ENCODE measurements at regions not wholly inside any gene's neighbourhood (a gene's known extent, or its start where the extent isn't known, plus 50 kb on each side); places are given as distances from the start of the nearest gene placed in this dataset.

DNA sequence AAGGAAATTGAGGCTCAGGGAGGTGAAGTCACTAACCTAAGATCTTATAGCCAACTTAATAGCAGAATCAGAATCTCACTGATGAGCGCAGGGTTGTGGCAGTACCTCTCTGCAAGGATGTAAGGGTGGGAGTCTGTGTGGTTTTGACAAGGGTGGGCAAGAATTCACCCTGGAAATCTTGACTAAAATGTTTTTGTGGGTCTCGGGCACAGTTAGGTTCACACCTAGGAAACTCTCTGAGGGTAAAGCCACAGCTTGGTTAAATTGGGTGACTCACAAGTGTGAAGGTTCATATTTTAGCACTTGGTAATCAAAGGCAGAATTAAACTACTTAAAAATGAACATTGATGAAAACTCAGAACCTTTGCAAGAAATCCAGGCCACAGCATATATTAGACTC, 178.2 kb upstream of the EOMES start:
- no peaks in the 10 kb centered on the region for H3K27me3 ChIP-seq (ENCODE audit: control insufficient read depth in 1 of 2, insufficient read depth in 2 of 2, low read length in 2 of 2)
- H3K9ac ChIP-seq (ENCODE audit: low read length in 2 of 2), result no peak overlapping the region
- no peak overlapping the region for H3K4me3 ChIP-seq (ENCODE audit: low read length in 2 of 2)
- H3K4me1 ChIP-seq (ENCODE audit: control insufficient read depth, insufficient read depth, low read length), result no peaks in the 10 kb centered on the region
- H3K9me3 ChIP-seq (ENCODE audit: control insufficient read depth in 2 of 2, low read length in 2 of 2), result no peaks in the 10 kb centered on the region
- no peak overlapping the region for H3K27ac ChIP-seq (ENCODE audit: low read length)
- no peaks in the 10 kb centered on the region for H3K36me3 ChIP-seq (ENCODE audit: control insufficient read depth in 2 of 2, insufficient read depth in 2 of 2, low read length in 2 of 2)

DNA sequence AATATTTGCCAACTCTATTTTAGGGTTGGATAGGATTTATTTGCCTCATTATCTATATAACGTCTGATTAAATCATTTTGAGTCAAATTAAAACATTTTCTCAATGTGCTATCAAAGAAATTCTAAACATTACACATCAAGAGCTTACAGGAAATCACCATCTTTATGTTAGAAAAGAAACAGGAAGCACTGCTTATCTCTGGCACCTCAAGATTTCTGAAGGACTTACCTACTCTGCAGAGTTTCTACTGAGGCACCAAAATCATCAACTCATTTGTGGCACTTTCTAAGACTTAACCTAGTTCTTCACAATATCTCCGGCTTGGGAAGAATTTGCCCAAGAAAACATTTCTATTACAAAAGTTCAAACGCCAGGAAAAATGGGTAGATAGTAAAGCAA, 181.3 kb upstream of the EOMES start:
- Histone ChIP-seq H3K4me1 (ENCODE audit: control insufficient read depth, insufficient read depth, low read length) (no peaks in the 10 kb centered on the region), H3K4me3 (ENCODE audit: low read length in 2 of 2) (no peak overlapping the region), H3K9ac (ENCODE audit: low read length in 2 of 2) (no peak overlapping the region), H3K27me3 (ENCODE audit: control insufficient read depth in 1 of 2, insufficient read depth in 2 of 2, low read length in 2 of 2) (no peaks in the 10 kb centered on the region), H3K9me3 (ENCODE audit: control insufficient read depth in 2 of 2, low read length in 2 of 2) (no peaks in the 10 kb centered on the region), H3K27ac (ENCODE audit: low read length) (no peak overlapping the region), H3K36me3 (ENCODE audit: control insufficient read depth in 2 of 2, insufficient read depth in 2 of 2, low read length in 2 of 2) (no peaks in the 10 kb centered on the region)

DNA sequence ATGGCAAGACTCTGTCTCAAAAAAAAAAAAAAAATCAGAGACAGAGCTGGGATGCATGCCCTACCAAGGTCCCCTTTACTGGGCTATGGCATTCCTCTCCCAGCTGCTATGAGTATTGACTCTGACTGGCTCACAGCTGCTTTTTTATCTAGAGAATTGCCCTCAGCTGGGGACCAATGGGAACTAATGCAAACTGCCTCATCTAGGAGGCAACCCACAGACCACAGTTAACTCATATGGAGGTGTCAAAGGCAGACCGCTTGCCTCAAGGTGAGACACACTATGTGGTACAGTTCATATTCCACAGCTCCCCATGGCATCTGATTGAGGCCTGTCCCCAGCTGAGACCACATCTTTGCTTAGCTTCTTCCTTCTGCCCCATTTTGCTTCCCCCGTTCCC, 183.5 kb upstream of the EOMES start:
- no peaks in the 10 kb centered on the region for H3K27me3 ChIP-seq (ENCODE audit: control insufficient read depth in 1 of 2, insufficient read depth in 2 of 2, low read length in 2 of 2)
- H3K36me3 ChIP-seq (ENCODE audit: control insufficient read depth in 2 of 2, insufficient read depth in 2 of 2, low read length in 2 of 2), result no peaks in the 10 kb centered on the region
- H3K9ac ChIP-seq (ENCODE audit: low read length in 2 of 2), result no peak overlapping the region
- H3K27ac ChIP-seq (ENCODE audit: low read length), result no peak overlapping the region
- no peak overlapping the region for H3K4me3 ChIP-seq (ENCODE audit: low read length in 2 of 2)
- no peaks in the 10 kb centered on the region for H3K4me1 ChIP-seq (ENCODE audit: control insufficient read depth, insufficient read depth, low read length)
- H3K9me3 ChIP-seq (ENCODE audit: control insufficient read depth in 2 of 2, low read length in 2 of 2), result no peaks in the 10 kb centered on the region

DNA sequence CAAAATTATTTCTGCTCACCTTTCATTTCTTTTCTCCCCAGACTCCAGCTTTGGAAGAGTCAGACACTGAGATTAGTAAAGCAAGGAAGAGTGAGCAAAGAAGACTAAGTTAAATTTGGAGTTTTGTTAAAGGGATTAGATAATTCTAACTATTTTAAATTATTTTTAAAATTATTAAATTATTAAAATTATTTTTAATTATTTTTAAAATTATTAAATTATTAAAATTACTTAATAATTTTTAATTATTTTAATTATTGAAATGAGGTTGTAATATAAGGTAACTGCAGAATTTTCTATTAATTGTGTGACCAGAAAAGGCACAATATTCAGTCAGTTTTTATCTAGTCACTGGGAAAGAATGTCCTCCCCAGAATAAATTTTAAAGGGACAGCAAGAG, 185.0 kb upstream of the EOMES start:
- no peak overlapping the region for H3K4me3 ChIP-seq (ENCODE audit: low read length in 2 of 2)
- no peaks in the 10 kb centered on the region for H3K4me1 ChIP-seq (ENCODE audit: control insufficient read depth, insufficient read depth, low read length)
- no peaks in the 10 kb centered on the region for H3K36me3 ChIP-seq (ENCODE audit: control insufficient read depth in 2 of 2, insufficient read depth in 2 of 2, low read length in 2 of 2)
- H3K9ac ChIP-seq (ENCODE audit: low read length in 2 of 2), result no peak overlapping the region
- no peaks in the 10 kb centered on the region for H3K9me3 ChIP-seq (ENCODE audit: control insufficient read depth in 2 of 2, low read length in 2 of 2)
- no peaks in the 10 kb centered on the region for H3K27me3 ChIP-seq (ENCODE audit: control insufficient read depth in 1 of 2, insufficient read depth in 2 of 2, low read length in 2 of 2)
- no peak overlapping the region for H3K27ac ChIP-seq (ENCODE audit: low read length)

DNA sequence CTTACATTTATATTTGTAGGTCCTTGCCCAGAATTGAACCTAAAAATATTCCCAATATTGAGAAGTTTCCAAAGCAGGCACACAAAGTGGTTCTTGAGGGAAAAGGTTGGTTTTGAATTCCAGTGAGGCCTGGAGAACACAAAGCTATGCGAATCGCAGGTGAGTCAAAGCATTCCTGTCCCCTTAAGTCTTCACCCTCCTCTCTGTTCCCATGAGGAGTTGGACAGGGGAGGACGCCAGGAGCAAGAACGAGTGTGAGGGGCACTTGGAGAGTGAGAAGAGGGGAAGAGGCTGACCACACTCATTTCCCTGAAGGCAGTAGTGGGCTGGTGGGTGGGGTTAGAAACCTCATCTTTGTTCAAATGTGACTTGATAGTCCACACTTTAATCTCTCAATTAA, 185.8 kb upstream of the EOMES start:
- Histone ChIP-seq H3K4me1 (ENCODE audit: control insufficient read depth, insufficient read depth, low read length) (no peaks in the 10 kb centered on the region), H3K9me3 (ENCODE audit: control insufficient read depth in 2 of 2, low read length in 2 of 2) (no peaks in the 10 kb centered on the region), H3K36me3 (ENCODE audit: control insufficient read depth in 2 of 2, insufficient read depth in 2 of 2, low read length in 2 of 2) (no peaks in the 10 kb centered on the region), H3K27me3 (ENCODE audit: control insufficient read depth in 1 of 2, insufficient read depth in 2 of 2, low read length in 2 of 2) (no peaks in the 10 kb centered on the region), H3K27ac (ENCODE audit: low read length) (no peak overlapping the region), H3K4me3 (ENCODE audit: low read length in 2 of 2) (no peak overlapping the region), H3K9ac (ENCODE audit: low read length in 2 of 2) (no peak overlapping the region)

DNA sequence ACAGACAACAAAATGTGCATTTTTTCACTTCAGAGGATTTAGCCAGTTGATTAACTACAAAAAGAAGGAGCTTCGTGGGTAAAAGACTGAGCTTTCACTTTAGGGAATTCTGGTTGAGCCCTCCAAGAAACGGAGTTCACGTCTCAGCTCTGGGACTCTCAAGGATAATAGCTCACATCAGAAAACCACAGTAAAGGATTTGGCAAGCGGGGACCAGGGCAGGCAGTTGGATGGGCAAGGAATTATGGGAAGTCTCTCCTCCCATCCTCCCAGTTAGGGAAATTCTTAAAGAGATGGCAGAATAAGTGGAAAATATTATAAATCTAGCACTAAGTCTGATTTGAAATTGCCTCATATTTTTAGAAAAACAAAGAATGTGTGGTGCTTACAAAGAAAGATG, 188.3 kb upstream of the EOMES start:
- no peaks in the 10 kb centered on the region for H3K36me3 ChIP-seq (ENCODE audit: control insufficient read depth in 2 of 2, insufficient read depth in 2 of 2, low read length in 2 of 2)

DNA sequence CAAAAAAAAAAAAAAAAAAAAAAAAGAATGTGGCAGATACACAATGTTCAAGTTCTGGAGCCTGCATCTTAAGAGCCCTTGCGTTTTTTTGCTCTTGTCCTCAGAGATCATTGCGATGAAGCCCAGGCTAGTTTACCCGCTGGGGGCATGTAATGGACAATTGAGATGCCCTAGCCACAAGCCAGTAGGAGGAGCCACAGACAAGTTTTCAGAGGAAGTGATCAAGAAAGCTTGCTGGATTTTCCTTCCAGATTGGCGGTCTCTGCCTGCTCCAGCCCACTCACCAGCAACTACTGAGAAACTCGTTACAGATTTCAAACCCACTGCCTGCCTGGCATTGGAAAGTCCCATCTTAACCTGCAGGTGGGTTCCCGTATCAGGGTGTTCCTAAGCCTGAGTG, 192.1 kb upstream of the EOMES start:
- no peak overlapping the region for H3K9ac ChIP-seq (ENCODE audit: low read length in 2 of 2)
- H3K27ac ChIP-seq (ENCODE audit: low read length), result no peak overlapping the region
- no peaks in the 10 kb centered on the region for H3K27me3 ChIP-seq (ENCODE audit: control insufficient read depth in 1 of 2, insufficient read depth in 2 of 2, low read length in 2 of 2)
- no peaks in the 10 kb centered on the region for H3K36me3 ChIP-seq (ENCODE audit: control insufficient read depth in 2 of 2, insufficient read depth in 2 of 2, low read length in 2 of 2)
- H3K4me3 ChIP-seq (ENCODE audit: low read length in 2 of 2), result no peak overlapping the region
- no peaks in the 10 kb centered on the region for H3K9me3 ChIP-seq (ENCODE audit: control insufficient read depth in 2 of 2, low read length in 2 of 2)
- H3K4me1 ChIP-seq (ENCODE audit: control insufficient read depth, insufficient read depth, low read length), result no peaks in the 10 kb centered on the region

More for the DNA sequence above, 188.3 kb upstream of the EOMES start:
- H3K9ac ChIP-seq (ENCODE audit: low read length in 2 of 2), result no peak overlapping the region
- no peaks in the 10 kb centered on the region for H3K27me3 ChIP-seq (ENCODE audit: control insufficient read depth in 1 of 2, insufficient read depth in 2 of 2, low read length in 2 of 2)
- H3K4me1 ChIP-seq (ENCODE audit: control insufficient read depth, insufficient read depth, low read length), result no peaks in the 10 kb centered on the region
- H3K27ac ChIP-seq (ENCODE audit: low read length), result no peak overlapping the region
- no peak overlapping the region for H3K4me3 ChIP-seq (ENCODE audit: low read length in 2 of 2)
- no peaks in the 10 kb centered on the region for H3K9me3 ChIP-seq (ENCODE audit: control insufficient read depth in 2 of 2, low read length in 2 of 2)

DNA sequence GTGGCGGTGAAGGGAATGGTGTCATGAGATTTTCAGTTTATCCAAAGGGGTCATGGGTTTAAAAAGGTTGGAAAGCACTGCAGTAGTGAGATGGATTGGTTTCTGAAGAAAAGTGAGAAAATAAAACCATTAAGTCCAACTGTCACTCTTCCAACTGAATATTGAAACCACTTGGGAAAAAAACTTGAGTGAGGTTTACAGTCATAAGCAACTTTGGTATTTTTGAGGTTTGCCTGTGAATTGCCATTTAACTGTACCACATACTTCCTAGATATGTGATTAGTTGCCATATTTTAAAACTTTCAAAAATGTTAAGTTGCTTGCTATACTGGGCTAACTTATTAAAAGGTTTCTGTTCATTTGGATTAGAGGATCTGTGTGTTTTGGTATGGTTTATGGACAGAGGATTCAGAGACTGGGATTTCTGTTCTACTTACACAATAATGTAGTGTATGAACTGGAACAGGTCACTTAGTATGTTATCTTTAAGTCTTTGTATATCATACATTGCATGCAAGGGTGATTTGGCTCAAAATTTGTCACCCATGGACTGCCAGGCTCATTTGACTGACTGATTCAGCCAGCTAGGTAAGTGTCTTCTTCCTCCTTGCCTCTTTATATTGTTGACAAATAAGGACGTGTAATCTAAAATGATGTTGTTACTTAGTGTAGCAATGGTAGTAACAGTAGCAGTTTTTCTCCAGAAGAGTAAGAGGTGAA, 201.4 kb upstream of the EOMES start:
- Histone ChIP-seq H3K9ac (ENCODE audit: low read length in 2 of 2) (no peak overlapping the region), H3K27ac (ENCODE audit: low read length) (no peak overlapping the region), H3K4me3 (ENCODE audit: low read length in 2 of 2) (no peak overlapping the region), H3K9me3 (ENCODE audit: control insufficient read depth in 2 of 2, low read length in 2 of 2) (no peaks in the 10 kb centered on the region), H3K4me1 (ENCODE audit: control insufficient read depth, insufficient read depth, low read length) (no peaks in the 10 kb centered on the region), H3K27me3 (ENCODE audit: control insufficient read depth in 1 of 2, insufficient read depth in 2 of 2, low read length in 2 of 2) (no peaks in the 10 kb centered on the region), H3K36me3 (ENCODE audit: control insufficient read depth in 2 of 2, insufficient read depth in 2 of 2, low read length in 2 of 2) (no peaks in the 10 kb centered on the region)

DNA sequence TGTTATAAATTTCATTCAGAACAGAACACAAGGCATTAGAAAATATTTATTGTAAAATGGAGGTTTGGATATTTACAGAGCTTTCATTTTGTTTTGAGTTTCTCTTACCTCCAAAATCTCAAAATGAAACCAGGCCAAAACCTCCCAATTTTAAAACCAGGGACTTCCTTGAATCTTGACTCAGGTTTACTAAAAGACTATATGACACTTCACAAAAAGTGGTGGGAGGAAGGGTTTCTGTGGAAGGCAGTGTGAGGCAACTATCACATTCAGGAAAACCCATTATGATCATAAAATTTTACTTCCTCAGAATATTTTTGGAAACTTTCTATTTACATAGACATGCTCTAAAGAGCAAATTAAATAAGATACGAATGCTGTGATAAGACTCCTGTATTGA, 205.8 kb upstream of the EOMES start:
- Histone ChIP-seq H3K27ac (ENCODE audit: low read length) (no peak overlapping the region), H3K4me3 (ENCODE audit: low read length in 2 of 2) (no peak overlapping the region), H3K9ac (ENCODE audit: low read length in 2 of 2) (no peak overlapping the region), H3K27me3 (ENCODE audit: control insufficient read depth in 1 of 2, insufficient read depth in 2 of 2, low read length in 2 of 2) (no peaks in the 10 kb centered on the region), H3K36me3 (ENCODE audit: control insufficient read depth in 2 of 2, insufficient read depth in 2 of 2, low read length in 2 of 2) (no peaks in the 10 kb centered on the region), H3K4me1 (ENCODE audit: control insufficient read depth, insufficient read depth, low read length) (no peaks in the 10 kb centered on the region), H3K9me3 (ENCODE audit: control insufficient read depth in 2 of 2, low read length in 2 of 2) (no peaks in the 10 kb centered on the region)

DNA sequence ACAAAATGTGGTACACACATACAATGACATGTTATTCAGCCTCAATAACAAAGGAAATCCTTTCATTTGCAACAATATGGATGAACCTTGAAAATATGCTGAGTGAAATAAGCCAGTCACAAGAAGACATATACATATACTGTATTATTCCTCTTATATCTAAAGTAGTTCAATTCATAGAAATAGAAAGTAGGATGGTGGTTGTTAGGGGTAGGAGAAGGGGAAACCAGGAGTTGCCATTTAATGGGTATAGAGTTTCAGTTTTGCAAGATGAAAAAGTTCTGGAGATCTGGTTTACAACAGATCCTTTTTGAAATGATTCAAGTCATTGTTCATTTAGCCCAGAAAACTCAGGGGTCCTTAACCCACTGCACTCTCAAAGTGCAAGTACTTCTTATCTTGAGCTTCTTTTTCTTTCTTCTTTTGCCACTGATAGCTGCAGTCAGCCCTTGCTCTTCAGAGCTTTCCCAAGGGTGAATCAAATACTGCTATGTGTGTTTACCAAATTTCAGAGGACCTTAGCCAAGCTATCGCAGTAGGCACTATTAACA, 208.0 kb upstream of the EOMES start:
- Histone ChIP-seq H3K4me1 (ENCODE audit: control insufficient read depth, insufficient read depth, low read length) (no peaks in the 10 kb centered on the region), H3K9ac (ENCODE audit: low read length in 2 of 2) (no peak overlapping the region), H3K36me3 (ENCODE audit: control insufficient read depth in 2 of 2, insufficient read depth in 2 of 2, low read length in 2 of 2) (no peaks in the 10 kb centered on the region), H3K27ac (ENCODE audit: low read length) (no peak overlapping the region), H3K9me3 (ENCODE audit: control insufficient read depth in 2 of 2, low read length in 2 of 2) (no peaks in the 10 kb centered on the region), H3K4me3 (ENCODE audit: low read length in 2 of 2) (no peak overlapping the region), H3K27me3 (ENCODE audit: control insufficient read depth in 1 of 2, insufficient read depth in 2 of 2, low read length in 2 of 2) (no peaks in the 10 kb centered on the region)

DNA sequence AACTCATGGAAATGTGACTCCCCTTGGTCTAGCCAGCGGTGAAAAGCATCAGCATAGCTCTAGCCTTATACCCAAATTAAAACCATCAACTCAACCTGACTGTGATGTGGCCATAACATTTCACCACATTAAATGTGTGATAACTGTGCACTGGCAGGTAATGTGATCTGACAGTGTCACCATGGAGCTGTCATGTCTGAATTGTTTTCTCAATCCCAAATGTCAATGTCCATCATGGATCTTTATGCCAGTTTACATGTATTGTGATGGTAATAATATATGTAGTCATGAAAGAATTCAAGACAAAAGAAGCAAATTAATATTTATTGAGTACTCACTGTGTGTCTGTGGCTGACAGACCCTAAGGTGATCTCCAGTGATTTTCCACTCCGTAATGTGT, 213.4 kb upstream of the EOMES start:
- no peak overlapping the region for H3K4me3 ChIP-seq (ENCODE audit: low read length in 2 of 2)
- H3K36me3 ChIP-seq (ENCODE audit: control insufficient read depth in 2 of 2, insufficient read depth in 2 of 2, low read length in 2 of 2), result no peaks in the 10 kb centered on the region
- H3K9me3 ChIP-seq (ENCODE audit: control insufficient read depth in 2 of 2, low read length in 2 of 2), result no peaks in the 10 kb centered on the region
- no peak overlapping the region for H3K9ac ChIP-seq (ENCODE audit: low read length in 2 of 2)
- no peaks in the 10 kb centered on the region for H3K27me3 ChIP-seq (ENCODE audit: control insufficient read depth in 1 of 2, insufficient read depth in 2 of 2, low read length in 2 of 2)
- H3K4me1 ChIP-seq (ENCODE audit: control insufficient read depth, insufficient read depth, low read length), result no peaks in the 10 kb centered on the region
- no peak overlapping the region for H3K27ac ChIP-seq (ENCODE audit: low read length)
